Liver (tissue), 7 donors: ENCODE measurements at regions not wholly inside any gene's neighbourhood (a gene's known extent, or its start where the extent isn't known, plus 50 kb on each side); places are given as distances from the start of the nearest gene placed in this dataset.
A peak's percentile ranks its signal among the peaks of the same experiment; 100 is the strongest.
"Not testable (repeated sequence)": the region's sequence is repeated elsewhere in the genome, so short reads cannot be mapped to it uniquely, and the experiment has no call there.

Source experiments
- DNase-seq: peaks from one replicate; pipeline ENCODE4 v3.0.0-alpha.2; 2017; ENCODE audit warnings: low spot score
- H3K27ac ChIP-seq, 2 donors: one replicate each; pipeline ENCODE4 v1.7.0; 2013; ENCODE audit warnings: inconsistent platforms in 2 of 2, low read length in 2 of 2, control low read depth in 1 of 2, low read depth in 1 of 2, mild to moderate bottlenecking in 1 of 2
- H3K27me3 ChIP-seq, 4 donors: one replicate each; pipeline versions ENCODE4 v1.6.1 to v1.7.0; 2013; ENCODE audit warnings: low read length in 3 of 4, inconsistent platforms in 1 of 4, mild to moderate bottlenecking in 1 of 4, moderate library complexity in 1 of 4; ENCODE audit not compliant: control insufficient read depth in 4 of 4, insufficient read depth in 4 of 4
- H3K36me3 ChIP-seq, 4 donors: one replicate each; pipeline versions ENCODE4 v1.6.1 to v1.7.0; 2013; ENCODE audit warnings: low read length in 3 of 4, mild to moderate bottlenecking in 3 of 4, low read depth in 1 of 4, moderate library complexity in 1 of 4; ENCODE audit not compliant: control insufficient read depth in 4 of 4, insufficient read depth in 3 of 4
- H3K4me1 ChIP-seq, 4 donors: one replicate each; pipeline versions ENCODE4 v1.6.1 to v1.7.0; 2013; ENCODE audit warnings: low read length in 3 of 4, mild to moderate bottlenecking in 3 of 4, moderate library complexity in 1 of 4; ENCODE audit not compliant: control insufficient read depth in 4 of 4, insufficient read depth in 4 of 4
- H3K4me3 ChIP-seq, 3 donors: one replicate each; pipeline versions ENCODE4 v1.6.1 to v1.7.0; 2013; ENCODE audit warnings: low read length in 3 of 3, control low read depth in 1 of 3, low read depth in 1 of 3, mild to moderate bottlenecking in 1 of 3
- H3K9ac ChIP-seq, 2 donors: one replicate each; pipeline ENCODE4 v1.7.0; 2013; ENCODE audit warnings: low read length in 2 of 2, mild to moderate bottlenecking in 2 of 2, moderate library complexity in 2 of 2, control low read depth in 1 of 2, low read depth in 1 of 2
- H3K9me3 ChIP-seq, 4 donors: one replicate each; pipeline versions ENCODE4 v1.6.1 to v1.7.0; 2013; ENCODE audit warnings: low read length in 3 of 4; ENCODE audit not compliant: control insufficient read depth in 4 of 4
- WGBS: extraction: QIAGEN DNeasy Blood & Tissue Kit; methylation state at CpG from one replicate; pipeline ENCODE4 v1.1.7; 2013; 5-methylcytosine and 5-hydroxymethylcytosine counted together
- TF ChIP-seq, protein P1 (sequence below): fragments of 150-350 bp; IDR thresholded peaks from 2 replicates; pipeline ENCODE4 v1.5.1; 2017; ENCODE audit warnings: improper control_type of control experiment, low read depth, low read length; ENCODE audit not compliant: missing input control
- donor health status: healthy.
- donor health status: healthy.
- donor health status: healthy.
- donor health status: healthy.

- 74% methylated on average over 26 of the region's 26 CpGs for WGBS
- not testable (repeated sequence) for H3K9me3 ChIP-seq, DNase-seq
These were observed 3248.2 kb upstream of the OR11H1 start for GRCh38 chr22:12279512-12280474.

DNA sequence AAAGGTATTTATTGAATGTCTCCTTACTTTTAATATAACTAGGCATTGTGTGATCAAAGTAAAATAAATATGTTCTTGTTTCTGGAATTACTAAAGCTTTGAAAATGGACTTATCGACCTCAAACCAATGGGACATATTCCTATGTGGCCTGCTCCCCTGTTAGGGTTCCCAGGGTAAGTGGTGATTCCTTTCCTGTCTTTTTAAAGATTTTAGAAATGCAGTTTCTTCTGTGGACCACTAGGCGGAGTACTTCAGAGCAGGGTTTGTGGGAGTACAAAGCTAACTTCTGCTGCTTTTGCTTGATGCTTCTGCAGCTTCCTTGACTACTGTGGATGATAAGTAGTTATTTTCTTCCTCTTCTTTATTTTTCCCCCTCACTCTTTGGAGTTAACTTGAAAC, 3243.3 kb upstream of the OR11H1 start:
- H3K9me3 ChIP-seq, H3K4me3 ChIP-seq, H3K4me1 ChIP-seq, H3K27ac ChIP-seq, H3K27me3 ChIP-seq, H3K36me3 ChIP-seq, H3K9ac ChIP-seq, DNase-seq: not testable (repeated sequence)
- WGBS: 0% methylated on average over 2 of the region's 2 CpGs
- TF ChIP-seq, protein P1, sequence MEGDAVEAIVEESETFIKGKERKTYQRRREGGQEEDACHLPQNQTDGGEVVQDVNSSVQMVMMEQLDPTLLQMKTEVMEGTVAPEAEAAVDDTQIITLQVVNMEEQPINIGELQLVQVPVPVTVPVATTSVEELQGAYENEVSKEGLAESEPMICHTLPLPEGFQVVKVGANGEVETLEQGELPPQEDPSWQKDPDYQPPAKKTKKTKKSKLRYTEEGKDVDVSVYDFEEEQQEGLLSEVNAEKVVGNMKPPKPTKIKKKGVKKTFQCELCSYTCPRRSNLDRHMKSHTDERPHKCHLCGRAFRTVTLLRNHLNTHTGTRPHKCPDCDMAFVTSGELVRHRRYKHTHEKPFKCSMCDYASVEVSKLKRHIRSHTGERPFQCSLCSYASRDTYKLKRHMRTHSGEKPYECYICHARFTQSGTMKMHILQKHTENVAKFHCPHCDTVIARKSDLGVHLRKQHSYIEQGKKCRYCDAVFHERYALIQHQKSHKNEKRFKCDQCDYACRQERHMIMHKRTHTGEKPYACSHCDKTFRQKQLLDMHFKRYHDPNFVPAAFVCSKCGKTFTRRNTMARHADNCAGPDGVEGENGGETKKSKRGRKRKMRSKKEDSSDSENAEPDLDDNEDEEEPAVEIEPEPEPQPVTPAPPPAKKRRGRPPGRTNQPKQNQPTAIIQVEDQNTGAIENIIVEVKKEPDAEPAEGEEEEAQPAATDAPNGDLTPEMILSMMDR: peak; percentile 12

More at GRCh38 chr22:12279512-12280474, 3248.2 kb upstream of the OR11H1 start:
- not testable (repeated sequence) for H3K4me3 ChIP-seq, H3K4me1 ChIP-seq, H3K27me3 ChIP-seq, H3K27ac ChIP-seq, H3K36me3 ChIP-seq, H3K9ac ChIP-seq

DNA sequence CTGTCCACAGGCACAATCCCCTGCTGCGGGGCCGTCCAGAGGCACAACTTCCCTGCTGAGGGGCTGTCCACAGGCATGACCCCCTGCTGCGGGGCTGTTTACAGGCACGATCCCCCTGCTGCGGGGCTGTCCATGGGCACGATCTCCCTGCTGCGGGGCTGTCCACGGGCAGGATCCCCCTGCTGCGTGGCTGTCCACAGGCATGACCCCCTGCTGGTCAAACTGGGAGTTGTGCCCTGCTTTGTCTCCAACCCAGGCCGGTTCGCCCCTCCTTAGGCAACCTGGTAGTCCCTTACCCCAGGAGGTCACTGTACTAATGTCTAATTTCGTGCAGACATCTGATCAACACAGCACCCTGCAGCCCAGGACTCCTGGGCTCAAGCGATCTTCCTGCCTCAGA, 3230.6 kb upstream of the OR11H1 start:
- WGBS: 74% methylated on average over 13 of the region's 13 CpGs
- not testable (repeated sequence) for H3K36me3 ChIP-seq, H3K27ac ChIP-seq, H3K9me3 ChIP-seq, H3K27me3 ChIP-seq, H3K4me1 ChIP-seq, H3K9ac ChIP-seq, DNase-seq, H3K4me3 ChIP-seq
